Progenitor cell of endocrine pancreas (in vitro differentiated cells): ENCODE measurements at regions not wholly inside any gene's neighbourhood (a gene's known extent, or its start where the extent isn't known, plus 50 kb on each side); places are given as distances from the start of the nearest gene placed in this dataset.
"Not testable (repeated sequence)": the region's sequence is repeated elsewhere in the genome, so short reads cannot be mapped to it uniquely, and the experiment has no call there.

Source experiments
- DNase-seq: peaks from one replicate; pipeline ENCODE4 v3.0.0; 2021; ENCODE audit warnings: low spot score; ENCODE audit not compliant: unreplicated experiment
- H3K27ac Mint-ChIP-seq: 2 replicates; pipeline ENCODE4 v1.8.0; 2021; ENCODE audit warnings: mild to moderate bottlenecking, moderate library complexity, mixed read lengths
- H3K27me3 Mint-ChIP-seq: 2 replicates; pipeline ENCODE4 v1.8.0; 2021; ENCODE audit warnings: mixed read lengths
- H3K36me3 Mint-ChIP-seq: 2 replicates; pipeline ENCODE4 v1.8.0; 2022; ENCODE audit warnings: mixed read lengths; ENCODE audit not compliant: insufficient read depth
- H3K4me1 Mint-ChIP-seq: 2 replicates; pipeline ENCODE4 v1.8.0; 2021; ENCODE audit warnings: low read depth, mixed read lengths
- H3K4me3 Mint-ChIP-seq: 2 replicates; pipeline ENCODE4 v1.8.0; 2021; ENCODE audit warnings: low read depth, mild to moderate bottlenecking, moderate library complexity, mixed read lengths
- H3K9me3 Mint-ChIP-seq: 2 replicates; pipeline ENCODE4 v1.8.0; 2021; ENCODE audit warnings: low read depth, mixed read lengths
- TF ChIP-seq, protein P1 (sequence below): fragments of 200-600 bp; sonication (generic); IDR thresholded peaks from one replicate; pipeline ENCODE4 v1.5.0; 2021; ENCODE audit warnings: antibody characterized with exemption, mild to moderate bottlenecking; ENCODE audit not compliant: unreplicated experiment

DNA sequence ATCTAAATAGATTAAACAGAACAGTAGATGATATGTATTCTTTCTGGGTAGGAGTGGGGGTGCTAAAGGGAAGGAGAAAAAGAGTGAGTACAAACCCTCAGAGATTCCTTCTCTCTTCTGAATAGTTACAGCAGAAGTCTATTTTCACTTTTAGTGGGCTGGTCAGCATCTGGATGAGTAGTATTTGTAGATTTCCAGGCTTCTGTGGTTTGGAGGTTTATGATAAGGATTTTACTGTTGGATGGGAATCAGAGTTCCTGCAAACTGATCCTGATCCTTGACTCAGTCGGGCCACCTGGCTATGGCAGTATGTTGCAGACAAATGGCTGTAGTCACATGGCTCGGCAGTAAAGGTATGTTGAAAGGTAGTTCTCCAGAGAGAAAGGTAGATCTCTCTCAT, 84.3 kb upstream of the IFNGR1 start:
- H3K4me1 Mint-ChIP-seq, result peaks cover 5% of the 10 kb centered on the region
- H3K4me3 Mint-ChIP-seq, result no peak overlapping the region
- no peaks in the 10 kb centered on the region for H3K36me3 Mint-ChIP-seq
- H3K9me3 Mint-ChIP-seq, result peaks cover 7% of the 10 kb centered on the region
- no peak for DNase-seq
- H3K27me3 Mint-ChIP-seq, result peaks cover 35% of the 10 kb centered on the region
- TF ChIP-seq, protein P1, sequence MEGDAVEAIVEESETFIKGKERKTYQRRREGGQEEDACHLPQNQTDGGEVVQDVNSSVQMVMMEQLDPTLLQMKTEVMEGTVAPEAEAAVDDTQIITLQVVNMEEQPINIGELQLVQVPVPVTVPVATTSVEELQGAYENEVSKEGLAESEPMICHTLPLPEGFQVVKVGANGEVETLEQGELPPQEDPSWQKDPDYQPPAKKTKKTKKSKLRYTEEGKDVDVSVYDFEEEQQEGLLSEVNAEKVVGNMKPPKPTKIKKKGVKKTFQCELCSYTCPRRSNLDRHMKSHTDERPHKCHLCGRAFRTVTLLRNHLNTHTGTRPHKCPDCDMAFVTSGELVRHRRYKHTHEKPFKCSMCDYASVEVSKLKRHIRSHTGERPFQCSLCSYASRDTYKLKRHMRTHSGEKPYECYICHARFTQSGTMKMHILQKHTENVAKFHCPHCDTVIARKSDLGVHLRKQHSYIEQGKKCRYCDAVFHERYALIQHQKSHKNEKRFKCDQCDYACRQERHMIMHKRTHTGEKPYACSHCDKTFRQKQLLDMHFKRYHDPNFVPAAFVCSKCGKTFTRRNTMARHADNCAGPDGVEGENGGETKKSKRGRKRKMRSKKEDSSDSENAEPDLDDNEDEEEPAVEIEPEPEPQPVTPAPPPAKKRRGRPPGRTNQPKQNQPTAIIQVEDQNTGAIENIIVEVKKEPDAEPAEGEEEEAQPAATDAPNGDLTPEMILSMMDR, result no peak
- no peak overlapping the region for H3K27ac Mint-ChIP-seq

- Mint-ChIP-seq H3K4me3 (no peak overlapping the region), H3K9me3 (peaks cover 5% of the 10 kb centered on the region), H3K27ac (no peak overlapping the region), H3K27me3 (peaks cover 43% of the 10 kb centered on the region), H3K4me1 (peaks cover 5% of the 10 kb centered on the region), H3K36me3 (no peaks in the 10 kb centered on the region)
- DNase-seq, result no peak
- TF ChIP-seq, protein P1, result no peak
These were observed 80.5 kb upstream of the IFNGR1 start for GRCh38 chr6:137299681-137300080.

DNA sequence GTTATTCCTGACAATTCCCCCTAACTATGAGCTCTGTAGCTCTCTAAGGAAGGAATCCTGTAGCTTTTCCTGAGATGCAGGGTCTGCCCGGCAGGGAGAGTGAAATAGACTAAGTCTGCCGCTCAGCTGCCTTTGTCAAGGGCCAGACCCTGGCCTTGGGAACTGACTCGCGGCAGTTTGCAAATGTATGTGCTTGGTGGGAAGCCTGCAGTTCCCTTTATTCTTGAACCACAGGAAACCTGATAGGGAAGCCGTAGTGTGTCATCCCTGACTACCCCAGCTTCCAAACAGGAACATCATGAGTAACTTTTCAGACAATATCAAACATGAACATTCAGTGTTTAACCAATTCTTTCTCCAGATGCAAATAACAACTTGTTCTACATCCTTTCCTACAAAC, 78.7 kb upstream of the IFNGR1 start:
- Mint-ChIP-seq H3K9me3 (no peaks in the 10 kb centered on the region), H3K4me3 (no peak overlapping the region), H3K4me1 (no peaks in the 10 kb centered on the region), H3K36me3 (no peaks in the 10 kb centered on the region), H3K27me3 (peaks cover 42% of the 10 kb centered on the region), H3K27ac (no peak overlapping the region)
- DNase-seq, result no peak
- TF ChIP-seq, protein P1, result no peak

DNA sequence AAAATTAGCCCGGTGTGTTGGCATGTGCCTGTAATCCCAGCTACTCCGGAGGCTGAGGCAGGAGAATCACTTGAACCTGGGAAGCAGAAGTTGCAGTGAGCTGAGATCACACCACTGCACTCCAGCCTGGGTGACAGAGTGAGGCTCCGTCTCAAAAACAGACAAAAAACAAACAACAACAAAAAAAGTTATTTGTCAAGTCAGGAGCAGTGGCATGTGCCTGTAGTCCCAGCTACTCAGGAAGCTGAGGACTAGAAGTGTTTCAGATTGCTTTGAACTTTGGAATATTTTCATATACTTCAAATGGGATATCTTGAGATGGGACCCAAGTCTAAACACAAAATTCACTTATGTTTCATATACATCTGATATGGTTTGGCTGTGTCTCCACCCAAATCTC, 73.1 kb upstream of the IFNGR1 start:
- not testable (repeated sequence) for H3K36me3 Mint-ChIP-seq
- H3K27me3 Mint-ChIP-seq, result peaks cover 13% of the 10 kb centered on the region

GRCh38 chr6:137291441-137291840, 72.3 kb upstream of the IFNGR1 start:
- TF ChIP-seq, protein P1, result no peak
- Mint-ChIP-seq H3K4me1 (no peaks in the 10 kb centered on the region), H3K27ac (no peak overlapping the region), H3K9me3 (no peaks in the 10 kb centered on the region), H3K36me3 (no peaks in the 10 kb centered on the region), H3K27me3 (peaks cover 5% of the 10 kb centered on the region), H3K4me3 (no peak overlapping the region)
- no peak for DNase-seq

More for the DNA sequence above, 73.1 kb upstream of the IFNGR1 start:
- not testable (repeated sequence) for H3K27ac Mint-ChIP-seq, DNase-seq, H3K4me1 Mint-ChIP-seq, H3K4me3 Mint-ChIP-seq, H3K9me3 Mint-ChIP-seq

- TF ChIP-seq, protein P1, result no peak
- no peak for DNase-seq
- Mint-ChIP-seq H3K36me3 (no peaks in the 10 kb centered on the region), H3K27me3 (peaks cover 4% of the 10 kb centered on the region), H3K4me1 (no peaks in the 10 kb centered on the region), H3K27ac (no peak overlapping the region), H3K4me3 (no peak overlapping the region), H3K9me3 (no peaks in the 10 kb centered on the region)
These were observed 71.5 kb upstream of the IFNGR1 start for GRCh38 chr6:137290601-137291261.
